Caki2 (cell line): ENCODE measurements at regions not wholly inside any gene's neighbourhood (a gene's known extent, or its start where the extent isn't known, plus 50 kb on each side); places are given as distances from the start of the nearest gene placed in this dataset.
A peak's percentile ranks its signal among the peaks of the same experiment; 100 is the strongest.
"Not testable (repeated sequence)": the region's sequence is repeated elsewhere in the genome, so short reads cannot be mapped to it uniquely, and the experiment has no call there.

Experiments used
- DNase-seq: peaks from one replicate; pipeline ENCODE4 v3.0.0-alpha.2; 2015; ENCODE audit warnings: low read depth
- in situ Hi-C: cut with HindIII; loops from 2 replicates; pipeline ENCODE4 v1.10.0; 2016; ENCODE audit warnings: low sequenced_read_pairs, low pct_unique_long_range_greater_than_20kb, mixed read lengths

DNA sequence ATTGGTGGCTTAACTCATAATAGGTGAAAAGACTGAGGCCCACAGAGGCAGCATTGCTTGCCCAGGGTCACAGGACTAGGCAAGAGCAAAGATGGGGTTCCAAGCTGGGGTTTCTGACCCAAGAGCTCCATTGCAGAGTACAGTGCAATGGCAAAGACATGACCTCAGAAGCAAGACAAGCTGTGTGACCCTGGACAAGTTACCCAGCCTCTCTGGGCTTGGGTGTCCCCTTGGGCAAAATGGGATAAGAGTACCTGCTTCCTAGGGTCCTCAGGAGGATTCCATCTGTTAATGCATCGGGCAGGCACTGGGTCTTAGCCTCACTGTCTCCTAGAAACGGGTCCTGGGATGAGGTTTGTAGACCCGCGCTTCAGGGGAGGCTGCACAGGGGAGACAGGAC lies 111.6 kb upstream of the NCOR2 start:
- no peak for DNase-seq
- in situ Hi-C loops: no loop called here

DNA sequence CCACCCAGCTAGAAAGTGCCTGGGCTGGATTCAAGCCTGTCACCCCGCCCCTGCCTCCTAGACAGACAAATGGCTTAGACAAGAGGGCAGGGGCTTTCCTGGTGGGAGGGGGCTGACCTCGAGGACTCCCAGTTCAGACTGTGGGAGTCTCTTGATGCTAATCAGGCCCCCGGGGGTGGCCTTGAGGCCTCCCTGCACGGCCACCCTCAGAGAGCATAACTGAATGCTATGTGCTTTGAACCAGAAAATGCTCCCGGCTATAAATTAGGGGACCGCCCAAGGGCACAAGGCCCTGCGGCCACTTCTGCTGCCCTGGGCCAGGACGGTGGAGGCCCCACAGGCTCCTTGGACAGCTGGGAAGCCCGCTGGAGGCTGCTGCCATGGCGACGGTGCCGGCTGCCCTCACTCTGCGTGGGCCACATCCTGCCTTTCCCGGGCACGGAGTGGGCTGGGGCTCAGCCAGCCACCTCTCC lies 111.0 kb upstream of the NCOR2 start:
- peak; percentile 94 for DNase-seq
- in situ Hi-C loops: no loop called here

DNA sequence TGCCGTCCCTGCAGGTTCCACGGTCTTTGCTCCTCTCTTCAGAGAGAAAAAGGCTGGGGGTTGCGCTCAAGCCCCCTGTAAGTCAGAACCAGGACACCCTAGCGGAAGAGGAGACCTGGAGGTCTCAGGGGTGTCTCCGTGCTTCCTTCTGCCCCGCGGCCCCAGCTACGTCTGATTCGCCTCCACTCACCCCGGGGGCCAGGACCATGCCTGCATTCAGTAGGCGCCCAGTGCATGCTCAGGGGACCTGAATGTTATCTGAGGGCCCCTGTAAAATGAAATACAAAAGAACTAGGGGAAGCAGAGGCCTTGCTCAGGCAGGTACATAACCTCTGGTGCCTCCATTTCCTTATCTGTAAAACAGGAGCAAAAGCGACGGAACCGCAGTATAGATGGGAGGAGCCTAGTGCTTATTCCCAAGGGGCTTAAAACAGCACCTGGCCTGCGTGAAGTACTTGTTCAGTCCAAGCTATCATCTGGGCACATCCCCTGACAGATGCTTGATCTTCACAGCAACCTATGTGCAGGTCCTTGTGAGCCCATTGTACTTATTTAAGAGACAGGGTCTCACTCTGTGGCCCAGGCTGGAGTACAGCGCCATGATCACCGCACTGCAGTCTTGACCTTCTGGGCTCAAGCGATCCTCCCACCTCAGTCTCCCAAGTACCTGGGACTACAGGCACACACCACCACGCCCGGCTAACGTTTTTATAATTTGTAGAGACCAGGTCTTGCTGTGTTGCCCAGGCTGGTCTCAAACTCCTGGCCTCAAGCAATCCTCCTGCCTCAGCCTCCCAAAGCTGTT lies 110.3 kb upstream of the NCOR2 start:
- in situ Hi-C loops: no loop called here
- DNase-seq: no peak

GRCh38 chr12:124676714-124677462 lies 109.5 kb upstream of the NCOR2 start:
- DNase-seq: no peak
- in situ Hi-C loops: no loop called here

DNA sequence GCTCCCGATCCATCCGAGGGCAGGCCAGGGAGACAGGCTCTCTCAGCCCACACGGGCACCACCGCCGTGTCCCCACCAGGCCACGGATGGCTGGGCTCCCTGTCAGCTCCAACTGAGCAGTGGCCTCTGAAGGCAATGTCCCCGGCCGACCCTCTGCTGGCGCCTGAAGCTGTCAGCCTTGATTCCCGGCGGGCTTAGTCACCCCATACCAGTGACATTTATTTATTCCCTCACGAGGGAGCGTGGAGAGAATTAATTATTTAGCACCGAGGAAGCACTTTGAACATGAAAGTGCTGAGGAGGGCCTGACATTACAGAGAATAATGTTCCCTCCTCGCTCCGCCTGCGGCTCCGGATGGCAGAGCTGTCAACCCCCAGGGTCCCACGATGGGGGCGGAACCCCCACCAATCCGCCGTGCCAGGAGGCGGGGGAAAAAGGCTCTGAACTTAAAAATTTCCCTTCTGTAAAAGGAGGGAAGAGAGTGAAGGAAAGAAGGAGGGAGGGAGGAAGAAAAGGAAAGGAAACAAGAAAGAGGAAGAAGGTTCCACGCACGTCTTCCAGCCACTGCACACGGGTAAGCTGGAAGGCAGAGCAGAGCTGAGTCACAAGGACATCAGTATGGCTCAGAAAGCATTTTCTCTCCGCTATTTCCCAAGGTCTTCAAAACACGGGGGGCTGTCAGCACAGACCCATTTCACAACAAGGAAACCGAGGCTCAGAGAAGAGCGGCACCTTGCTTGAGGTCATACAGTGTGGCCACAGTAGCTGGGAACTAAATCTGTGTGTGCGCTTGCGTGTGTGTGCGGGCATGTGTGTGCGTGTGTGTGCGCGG lies 108.7 kb upstream of the NCOR2 start:
- in situ Hi-C loops: no loop called here
- peak; percentile 90 for DNase-seq

GRCh38 chr12:124674937-124675336 lies 107.5 kb upstream of the NCOR2 start:
- in situ Hi-C loops: no loop called here
- no peak for DNase-seq

- DNase-seq: no peak
- in situ Hi-C loops: no loop called here
Measured at GRCh38 chr12:124673801-124674617, 106.6 kb upstream of the NCOR2 start.

GRCh38 chr12:124669271-124669721 lies 101.9 kb upstream of the NCOR2 start:
- DNase-seq, in situ Hi-C loops: not testable (repeated sequence)

GRCh38 chr12:124668602-124669001 lies 101.2 kb upstream of the NCOR2 start:
- no peak for DNase-seq
- in situ Hi-C loops: no loop called here

GRCh38 chr12:124667506-124668326 lies 100.3 kb upstream of the NCOR2 start:
- in situ Hi-C loops: no loop called here
- no peak for DNase-seq

GRCh38 chr12:124666722-124667259 lies 99.4 kb upstream of the NCOR2 start:
- in situ Hi-C loops: no loop called here
- DNase-seq: no peak

DNA sequence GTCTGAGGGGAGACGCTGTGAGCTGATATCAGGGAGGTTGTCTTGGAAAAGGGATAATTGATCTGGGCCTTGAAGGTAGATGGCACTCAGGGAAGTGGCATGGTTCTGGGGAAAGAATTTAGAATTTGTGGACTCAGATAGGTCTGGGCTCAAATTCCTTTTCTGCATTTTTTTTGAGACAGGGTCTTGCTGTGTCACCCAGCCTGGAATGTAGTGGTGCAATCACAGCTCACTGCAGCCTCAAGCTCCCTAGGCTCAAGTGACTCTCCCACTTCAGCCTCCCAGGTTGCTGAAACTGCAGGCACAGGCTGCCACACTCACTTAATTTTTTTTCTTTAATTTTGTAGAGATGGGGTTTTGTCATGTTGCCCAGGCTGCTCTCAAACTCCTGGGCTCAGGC lies 98.1 kb upstream of the NCOR2 start:
- in situ Hi-C loops: no loop called here
- DNase-seq: no peak

DNA sequence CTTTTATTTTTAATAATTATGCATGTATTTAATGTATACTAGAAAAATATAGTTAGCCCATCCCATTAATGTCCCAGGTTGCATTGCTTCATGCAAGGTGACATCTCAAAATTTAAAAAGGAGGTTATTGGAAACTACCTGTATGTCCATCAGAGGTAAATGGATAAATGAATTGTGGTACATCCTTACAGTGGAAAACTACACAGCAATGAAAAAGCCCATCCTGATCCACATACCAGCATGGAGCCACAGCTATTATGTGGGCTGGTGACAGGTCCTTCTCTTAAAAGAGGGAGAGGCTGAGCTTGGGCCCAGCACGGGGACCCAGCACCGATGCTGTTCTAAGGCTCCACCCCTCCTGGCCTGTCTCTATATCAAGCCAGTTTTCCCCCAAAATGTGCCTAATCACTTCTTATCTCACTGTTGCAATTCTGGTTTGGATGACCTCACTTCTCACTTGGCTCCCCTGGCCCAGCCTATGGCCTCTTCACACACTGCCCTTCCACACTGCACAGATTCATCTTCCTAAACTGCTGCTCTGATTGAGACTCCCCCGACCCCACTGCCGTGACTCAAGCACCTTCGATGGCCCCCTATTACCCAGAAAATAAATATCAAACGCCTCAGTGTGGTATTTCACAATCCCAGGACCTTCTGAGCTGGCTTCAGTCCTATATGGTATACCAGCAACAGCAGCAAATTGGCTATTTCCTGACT lies 97.1 kb upstream of the NCOR2 start:
- in situ Hi-C loops: no loop called here
- DNase-seq: no peak

DNA sequence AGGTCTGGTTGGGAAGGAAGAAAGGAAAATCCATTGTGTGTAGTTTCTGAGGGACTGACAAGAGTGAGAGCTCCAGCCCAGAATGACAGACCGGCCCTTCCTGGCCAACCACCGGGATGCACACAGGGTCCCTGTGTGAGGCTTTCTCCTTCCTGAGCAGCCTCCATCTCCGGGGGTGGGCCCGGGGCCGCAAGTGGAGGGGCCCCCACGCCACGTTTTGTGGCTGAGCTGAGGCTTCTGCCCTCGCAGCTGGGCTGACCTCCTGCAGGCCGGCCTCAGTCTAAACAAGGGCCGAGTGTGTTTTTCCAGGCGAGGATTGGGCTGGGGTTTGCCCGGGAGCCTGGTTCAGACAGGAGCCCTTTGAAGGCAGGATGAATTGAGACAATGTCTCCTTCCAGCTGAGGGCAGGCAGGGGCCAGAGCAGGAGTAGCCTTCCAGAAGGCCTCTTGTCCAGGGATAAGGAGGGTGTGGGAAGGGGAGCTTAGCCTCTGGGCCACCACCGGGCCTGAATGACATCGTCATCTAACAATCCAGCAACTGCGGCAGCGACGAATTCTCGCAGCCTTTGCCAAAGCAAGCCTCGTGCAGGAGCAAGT lies 96.5 kb upstream of the NCOR2 start:
- in situ Hi-C loops: no loop called here
- no peak for DNase-seq

DNA sequence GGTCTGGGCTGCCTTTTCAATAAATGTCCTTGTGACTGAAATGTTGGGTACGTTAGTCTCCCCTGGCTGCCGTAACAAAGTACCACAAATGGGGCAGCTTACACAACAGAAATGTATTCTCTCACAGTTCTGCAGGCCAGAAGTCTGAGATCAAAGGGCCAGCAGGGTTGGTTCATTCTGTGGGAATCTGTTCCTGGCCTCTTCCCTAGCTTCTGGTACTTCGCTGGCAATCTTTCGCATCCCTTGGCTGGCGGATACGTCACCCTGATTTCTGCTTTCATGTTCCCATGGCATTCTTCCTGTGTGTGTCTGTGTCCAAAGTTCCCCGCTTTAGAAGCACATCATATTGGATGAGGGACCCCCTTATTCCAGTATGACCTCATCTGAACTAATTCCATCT lies 95.8 kb upstream of the NCOR2 start:
- no peak for DNase-seq
- in situ Hi-C loops: no loop called here

GRCh38 chr12:124661341-124661740 lies 93.9 kb upstream of the NCOR2 start:
- peak; percentile 8 for DNase-seq
- in situ Hi-C loops: no loop called here
